ENCODE measurements at regions not wholly inside any gene's neighbourhood (a gene's known extent, or its start where the extent isn't known, plus 50 kb on each side); places are given as distances from the start of the nearest gene placed in this dataset.

GRCh38 chr12:131603939-131604795, 106.7 kb upstream of the SFSWAP start:
- H3K4me2 ChIP-seq = no peak overlapping the region
- WGBS (ENCODE audit: low lambda C conversion rate, missing lambda C conversion rate) = 55% methylated on average over 19 of the region's 21 CpGs
- H3K4me3 ChIP-seq = no peak overlapping the region
- no peak overlapping the region for H2AFZ ChIP-seq
- no peaks in the 10 kb centered on the region for H3K9me3 ChIP-seq (ENCODE audit: low read depth)
- H3K79me2 ChIP-seq = no peaks in the 10 kb centered on the region
- TF ChIP-seq CTCF (IDR thresholded peaks at IDR 0.05; ENCODE audit: poor library complexity) (no peak), EZH2 (IDR thresholded peaks at IDR 0.05; ENCODE audit: borderline replicate concordance) (no peak), EZH2phosphoT487 (IDR thresholded peaks at IDR 0.05; ENCODE audit: low read depth, severe bottlenecking, unreplicated experiment) (no peak)
- H3K4me1 ChIP-seq (ENCODE audit: insufficient read depth) = no peaks in the 10 kb centered on the region
- H3K27me3 ChIP-seq = peaks cover 30% of the 10 kb centered on the region
- H3K36me3 ChIP-seq (replicated peaks; ENCODE audit: insufficient read depth, low read depth) = no peaks in the 10 kb centered on the region
- no peak for DNase-seq (ENCODE audit: low spot score)
- no peaks in the 10 kb centered on the region for H3K9me2 ChIP-seq (replicated peaks; ENCODE audit: insufficient read depth)
- H4K20me1 ChIP-seq (ENCODE audit: insufficient read depth, poor library complexity, severe bottlenecking) = no peaks in the 10 kb centered on the region
- no peak overlapping the region for H3K27ac ChIP-seq

- Histone ChIP-seq H3K9me2 (replicated peaks; ENCODE audit: insufficient read depth) (no peaks in the 10 kb centered on the region), H3K9me3 (ENCODE audit: low read depth) (no peaks in the 10 kb centered on the region), H3K4me3 (no peak overlapping the region), H2AFZ (no peak overlapping the region), H3K27me3 (peaks cover 30% of the 10 kb centered on the region), H4K20me1 (ENCODE audit: insufficient read depth, poor library complexity, severe bottlenecking) (no peaks in the 10 kb centered on the region), H3K27ac (no peak overlapping the region), H3K79me2 (no peaks in the 10 kb centered on the region), H3K4me1 (ENCODE audit: insufficient read depth) (no peaks in the 10 kb centered on the region), H3K4me2 (no peak overlapping the region), H3K36me3 (replicated peaks; ENCODE audit: insufficient read depth, low read depth) (no peaks in the 10 kb centered on the region)
- TF ChIP-seq CTCF (IDR thresholded peaks at IDR 0.05; ENCODE audit: poor library complexity) (no peak), EZH2phosphoT487 (IDR thresholded peaks at IDR 0.05; ENCODE audit: low read depth, severe bottlenecking, unreplicated experiment) (no peak), EZH2 (IDR thresholded peaks at IDR 0.05; ENCODE audit: borderline replicate concordance) (no peak)
- no peak for DNase-seq (ENCODE audit: low spot score)
- WGBS (ENCODE audit: low lambda C conversion rate, missing lambda C conversion rate) = 88% methylated on average over 6 of the region's 6 CpGs
These were observed 106.0 kb upstream of the SFSWAP start for GRCh38 chr12:131604859-131605258.

- Histone ChIP-seq H3K27me3 (peaks cover 30% of the 10 kb centered on the region), H3K4me1 (ENCODE audit: insufficient read depth) (no peaks in the 10 kb centered on the region), H3K4me3 (no peak overlapping the region), H3K4me2 (no peak overlapping the region), H3K79me2 (no peaks in the 10 kb centered on the region), H4K20me1 (ENCODE audit: insufficient read depth, poor library complexity, severe bottlenecking) (no peaks in the 10 kb centered on the region), H3K9me2 (replicated peaks; ENCODE audit: insufficient read depth) (no peaks in the 10 kb centered on the region), H3K36me3 (replicated peaks; ENCODE audit: insufficient read depth, low read depth) (no peaks in the 10 kb centered on the region), H3K9me3 (ENCODE audit: low read depth) (no peaks in the 10 kb centered on the region), H3K27ac (no peak overlapping the region), H2AFZ (no peak overlapping the region)
- 83% methylated on average over 7 of the region's 7 CpGs for WGBS (ENCODE audit: low lambda C conversion rate, missing lambda C conversion rate)
- TF ChIP-seq EZH2 (IDR thresholded peaks at IDR 0.05; ENCODE audit: borderline replicate concordance) (no peak), EZH2phosphoT487 (IDR thresholded peaks at IDR 0.05; ENCODE audit: low read depth, severe bottlenecking, unreplicated experiment) (no peak), CTCF (IDR thresholded peaks at IDR 0.05; ENCODE audit: poor library complexity) (no peak)
- DNase-seq (ENCODE audit: low spot score) = no peak
These were observed 105.5 kb upstream of the SFSWAP start for GRCh38 chr12:131605304-131605829.
